ENCODE measurements at regions not wholly inside any gene's neighbourhood (a gene's known extent, or its start where the extent isn't known, plus 50 kb on each side); places are given as distances from the start of the nearest gene placed in this dataset.

DNA sequence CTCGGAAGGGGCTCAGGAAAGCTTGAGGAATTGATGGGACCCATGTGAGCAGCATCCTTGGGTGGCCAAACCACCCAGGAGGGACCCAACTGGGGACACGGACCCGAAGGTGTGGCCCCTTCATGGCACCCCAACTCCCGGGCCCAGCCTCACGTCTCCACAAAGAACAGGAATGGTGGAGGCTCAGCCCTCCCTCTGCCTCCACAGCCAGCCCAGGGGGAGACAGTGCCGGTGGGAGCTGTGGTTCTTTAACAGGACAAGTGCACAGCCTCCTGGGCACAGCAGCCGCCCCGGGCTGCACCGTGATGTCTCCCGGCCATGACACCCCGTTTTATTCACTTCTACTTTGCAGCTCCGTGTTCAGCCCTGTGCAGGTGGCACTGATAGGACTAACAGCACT, 587.2 kb downstream of the BRD1 start:
- no peak for DNase-seq

DNA sequence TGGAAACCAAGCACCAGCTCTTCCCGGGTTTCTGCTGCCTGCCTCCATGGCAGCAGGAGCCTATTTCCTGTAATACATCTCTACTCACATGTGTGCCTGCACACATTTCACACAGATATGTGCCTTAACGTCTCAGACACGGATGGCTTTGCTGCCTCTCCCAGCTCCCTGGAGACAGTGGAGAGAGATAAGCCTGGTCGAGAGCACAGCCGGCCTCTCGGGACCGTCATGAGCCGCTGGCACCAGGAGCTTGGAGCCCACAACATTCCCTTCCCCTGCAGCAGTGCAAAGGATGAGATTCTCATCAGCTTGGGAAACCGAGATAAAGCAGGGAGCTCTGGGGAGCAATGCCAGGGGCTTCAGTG, 587.7 kb downstream of the BRD1 start:
- no peak for DNase-seq

DNA sequence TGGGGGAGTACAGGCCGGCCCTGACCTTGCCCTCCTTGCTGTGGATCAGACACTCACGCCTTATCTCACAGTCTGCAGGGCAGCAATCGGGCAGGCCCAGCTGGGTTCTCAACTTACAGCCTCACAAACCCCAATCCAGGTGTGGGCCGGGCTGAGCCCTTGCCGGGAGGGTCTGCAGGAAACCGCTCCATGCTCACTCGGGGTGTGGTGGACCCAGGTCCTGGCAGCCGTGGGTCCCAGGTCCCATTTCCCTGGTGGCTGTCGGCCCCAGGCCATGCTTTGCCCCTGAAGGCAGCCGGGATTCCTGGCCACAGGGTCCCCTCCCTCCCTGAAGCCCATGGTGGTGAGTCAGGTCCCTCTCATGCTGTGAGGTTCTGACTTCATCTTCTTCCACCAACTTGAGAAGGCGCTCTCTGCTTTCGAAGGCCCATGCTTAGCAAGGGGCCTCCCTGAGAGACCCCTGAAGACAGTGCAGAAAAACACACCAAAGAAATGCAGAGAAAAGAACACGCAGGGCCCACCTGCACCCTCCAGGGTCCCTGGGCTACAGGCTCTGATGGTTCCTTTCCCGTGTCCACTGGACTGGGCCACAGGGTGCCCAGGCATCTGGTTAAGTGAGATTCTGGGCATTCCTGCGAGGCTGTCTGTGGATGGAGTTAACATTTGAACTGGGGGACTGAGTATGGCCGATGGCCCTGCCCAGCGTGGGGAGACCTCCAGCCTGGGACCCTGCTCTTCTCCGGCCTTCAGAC, 588.2 kb downstream of the BRD1 start:
- DNase-seq: no peak

DNA sequence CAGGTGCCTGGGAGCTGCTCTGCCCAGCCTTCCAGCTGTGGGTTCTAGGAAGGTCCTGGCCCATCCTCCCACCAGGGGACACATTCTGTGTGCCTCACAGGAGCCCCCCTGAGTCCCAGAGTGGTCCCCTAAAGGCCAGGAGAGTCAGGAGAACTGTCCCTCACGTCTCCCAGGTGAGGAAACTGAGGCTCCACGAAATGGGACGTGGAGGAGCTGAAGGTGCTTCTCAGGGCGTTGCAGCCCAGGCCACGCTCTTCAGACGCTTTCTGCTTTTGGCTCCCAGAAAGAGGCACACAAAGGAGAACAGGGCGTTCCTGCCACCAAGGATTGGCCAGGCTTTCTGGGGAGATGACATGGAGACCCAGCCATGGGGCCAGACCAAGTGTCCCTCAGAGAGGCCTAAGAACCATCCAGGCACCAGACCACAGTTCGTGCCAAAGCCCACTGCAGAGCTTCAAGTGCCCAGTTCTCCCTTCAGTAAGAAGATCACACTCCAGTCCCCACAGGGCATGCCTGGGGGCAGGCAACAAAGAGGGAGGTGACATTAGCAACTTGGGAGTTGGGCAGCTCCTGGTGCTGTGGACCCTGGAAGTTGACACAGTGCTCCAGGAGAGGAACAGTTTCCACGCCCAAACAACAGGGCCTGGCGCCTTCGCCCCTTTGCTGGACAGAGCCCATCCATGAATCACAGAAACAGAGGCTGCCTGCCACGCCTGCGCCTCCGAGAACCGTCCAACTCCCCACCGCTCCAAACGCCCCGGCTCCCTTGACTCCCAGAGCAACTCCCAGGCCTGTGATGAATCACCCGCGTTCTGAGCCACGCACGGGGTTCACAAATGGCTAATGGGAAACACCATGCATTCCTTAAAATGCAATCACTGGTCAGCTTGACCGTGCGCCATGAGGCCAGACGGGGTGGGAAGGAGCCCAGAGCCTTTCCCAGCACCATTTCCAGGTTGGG, 589.2 kb downstream of the BRD1 start:
- no peak for DNase-seq

DNA sequence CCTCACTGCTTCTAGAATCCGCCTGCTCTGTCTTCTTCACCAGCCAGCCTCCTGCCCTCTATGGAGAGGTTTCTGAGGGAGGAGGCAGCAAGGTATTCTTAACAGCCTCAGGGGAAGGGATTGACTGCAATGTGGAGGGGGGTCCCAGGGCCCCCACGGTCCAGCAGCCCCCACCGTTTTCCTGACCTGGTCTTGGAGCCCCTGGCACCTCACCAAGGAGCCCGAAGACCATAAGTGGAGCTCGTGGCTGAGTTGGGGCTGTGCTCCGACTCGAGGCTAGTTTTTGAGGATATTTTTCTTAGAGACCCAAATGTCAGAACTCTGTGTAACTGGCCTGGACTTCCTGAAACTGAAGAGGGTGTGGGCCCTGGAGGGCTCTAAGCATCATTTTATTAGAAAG, 590.0 kb downstream of the BRD1 start:
- no peak for DNase-seq

DNA sequence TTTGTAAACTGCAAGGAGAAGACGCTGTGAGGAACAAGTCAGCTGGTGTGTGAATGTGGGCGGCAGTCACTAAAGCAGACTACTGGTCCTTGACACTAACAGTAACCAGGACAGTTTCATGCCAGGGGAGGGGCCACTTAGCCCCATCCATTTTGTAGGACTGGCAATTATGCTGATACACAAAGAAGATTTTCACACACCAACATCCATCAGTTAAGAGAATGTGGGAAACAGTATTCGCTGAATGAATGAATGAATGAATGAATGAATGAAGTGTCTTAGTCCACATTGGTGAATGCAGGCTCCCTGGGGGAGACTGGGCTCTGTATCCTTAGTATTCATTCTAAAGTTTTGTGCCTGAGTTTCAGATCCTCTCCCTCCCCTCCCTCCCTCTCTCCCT, 590.4 kb downstream of the BRD1 start:
- DNase-seq: no peak

DNA sequence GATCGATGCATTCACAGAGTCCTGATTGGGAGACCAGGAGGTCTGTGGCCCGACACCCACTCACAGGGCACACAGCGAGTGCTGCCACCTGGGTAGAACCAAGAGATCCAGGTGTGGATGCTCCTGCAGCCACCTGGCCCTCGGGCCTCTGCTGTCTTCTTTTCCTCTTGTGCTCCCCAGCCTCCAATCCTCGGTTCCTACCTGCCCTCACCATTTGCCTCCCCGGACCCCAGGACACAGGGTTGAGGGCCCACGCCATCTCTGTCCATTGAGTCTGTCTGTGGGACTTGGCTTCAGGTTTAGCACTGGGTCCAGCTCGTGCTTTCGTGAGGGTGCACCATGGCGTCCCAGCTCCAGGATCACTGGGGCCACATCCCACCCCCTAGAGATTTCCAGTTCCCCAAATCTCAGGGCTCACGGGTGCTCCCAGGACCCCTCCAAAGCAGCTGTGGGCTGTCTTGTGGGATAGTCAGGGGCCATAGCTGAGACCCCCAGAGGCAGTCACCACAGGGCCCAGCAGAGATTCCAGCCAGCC, 591.1 kb downstream of the BRD1 start:
- no peak for DNase-seq

DNA sequence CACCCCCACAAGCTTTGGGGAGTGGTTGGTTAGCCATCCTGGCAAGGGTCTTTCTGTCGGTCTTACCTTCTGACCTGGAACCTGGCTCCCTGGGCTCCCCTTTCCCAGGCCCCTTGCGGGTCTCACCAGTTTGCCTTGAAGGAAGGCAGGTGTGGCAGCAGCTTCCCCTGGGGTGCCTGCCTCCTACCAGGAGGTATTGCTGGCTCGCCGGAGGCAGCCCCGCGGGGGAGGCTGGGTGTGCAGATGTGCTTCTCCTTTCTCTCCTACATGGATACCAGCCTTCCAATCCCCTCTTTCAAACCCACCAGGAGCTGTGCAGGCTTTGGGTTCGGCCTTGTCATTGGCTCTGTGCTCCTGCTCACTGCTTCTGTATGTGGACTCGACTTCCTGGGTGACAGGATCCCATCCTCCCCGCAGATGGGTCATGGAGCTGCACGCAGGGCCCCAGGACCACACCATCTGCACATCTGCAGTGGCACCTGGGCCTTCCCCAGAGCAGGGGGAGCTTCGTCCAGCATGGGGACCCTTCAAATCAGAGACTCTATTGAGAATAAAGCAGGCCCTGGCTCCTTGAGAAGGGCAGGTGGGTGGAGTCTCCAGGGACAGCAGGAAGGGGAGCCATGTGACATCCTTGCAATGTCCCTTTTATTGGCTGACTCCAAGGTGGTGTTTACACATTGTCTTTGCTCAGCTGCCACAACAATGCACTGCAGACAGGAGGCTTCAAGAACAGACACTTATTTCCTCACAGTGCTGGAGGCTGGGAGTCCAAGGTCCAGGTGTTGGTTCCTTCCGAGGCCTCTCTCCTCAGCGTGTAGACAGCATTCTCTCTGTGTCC, 592.0 kb downstream of the BRD1 start:
- DNase-seq: no peak

DNA sequence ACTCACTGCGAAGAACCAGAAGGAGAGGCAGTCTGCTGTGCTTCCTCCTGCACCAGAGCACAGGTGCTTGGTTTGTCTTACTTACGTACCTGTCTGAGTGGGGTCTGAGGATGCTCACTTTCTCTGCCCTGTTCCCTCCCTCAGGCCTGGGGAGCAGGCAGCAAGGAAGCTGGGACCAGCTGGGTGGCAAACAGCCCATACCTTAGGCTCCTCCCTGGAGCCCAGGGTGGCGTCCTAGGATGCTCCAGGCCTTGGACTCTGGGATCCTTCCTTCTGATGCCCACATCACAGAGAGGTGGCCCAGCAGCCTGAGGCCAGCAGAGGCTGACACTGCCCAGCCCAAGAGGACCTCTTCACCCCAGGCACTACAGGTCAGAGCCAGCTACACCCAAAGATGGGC, 593.2 kb downstream of the BRD1 start:
- DNase-seq: no peak

DNA sequence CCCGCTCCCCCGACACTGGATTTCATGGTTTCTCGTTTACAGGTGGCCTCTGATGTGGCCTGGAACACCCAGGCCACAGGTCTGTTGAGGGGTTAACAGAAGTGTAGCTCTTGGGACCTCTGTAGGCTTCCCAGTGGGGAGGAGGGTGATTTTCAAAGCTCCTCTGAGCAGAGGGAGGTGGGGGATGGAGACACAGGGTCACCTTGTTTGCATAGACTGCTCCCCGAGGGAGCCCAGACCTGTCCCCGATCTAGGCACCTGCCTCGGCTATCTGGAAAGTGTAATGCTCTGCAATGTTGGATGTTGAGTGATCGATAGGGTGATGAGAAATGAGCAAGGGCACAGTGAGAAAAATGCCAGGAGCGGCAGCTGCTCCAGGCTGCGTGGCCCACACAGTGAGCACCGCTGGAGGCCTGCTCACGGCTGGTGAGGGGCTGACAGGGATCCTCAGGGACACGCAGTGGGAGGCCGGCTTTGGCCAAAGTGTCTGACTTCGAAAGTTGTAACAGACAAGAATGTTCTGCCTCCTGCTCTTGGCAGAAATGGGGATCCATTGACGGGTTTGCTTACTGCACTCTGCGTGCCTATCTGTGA, 594.1 kb downstream of the BRD1 start:
- no peak for DNase-seq

DNA sequence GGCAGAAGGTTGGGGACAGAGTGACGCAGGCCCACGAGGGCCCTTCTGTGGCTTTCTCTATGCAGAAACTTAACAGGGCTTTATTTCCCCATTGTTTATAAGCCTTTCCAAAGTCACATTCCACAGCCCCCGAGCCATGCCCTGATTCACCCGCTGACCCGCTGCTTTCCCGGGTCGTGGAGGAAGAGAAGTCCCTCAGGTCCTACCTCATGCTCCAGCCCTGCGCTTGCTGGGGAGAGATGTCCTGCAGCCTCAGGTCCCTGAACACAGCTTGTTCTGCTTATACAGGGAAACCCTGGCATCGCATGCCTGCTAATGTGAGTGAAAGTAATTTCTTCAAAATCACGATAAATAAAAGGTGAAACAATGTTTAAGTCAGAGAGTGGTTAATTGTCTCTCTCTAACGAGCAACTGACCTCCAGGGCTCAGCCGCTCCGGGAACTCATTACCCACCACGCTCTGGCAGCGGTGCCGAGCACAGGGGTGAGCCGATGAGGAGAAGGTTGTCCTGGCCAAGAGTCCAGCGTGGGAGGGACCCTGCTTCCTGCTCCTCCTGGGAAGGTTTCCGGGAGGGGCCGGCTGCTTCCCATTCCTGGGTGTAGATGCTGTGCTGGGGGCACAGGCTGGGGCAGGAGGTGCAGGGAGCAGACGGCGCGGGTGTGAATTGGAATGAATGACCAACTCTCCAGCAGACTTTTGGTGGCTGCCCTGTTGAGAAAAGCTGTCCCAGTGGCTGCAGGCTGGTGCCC, 595.2 kb downstream of the BRD1 start:
- no peak for DNase-seq

DNA sequence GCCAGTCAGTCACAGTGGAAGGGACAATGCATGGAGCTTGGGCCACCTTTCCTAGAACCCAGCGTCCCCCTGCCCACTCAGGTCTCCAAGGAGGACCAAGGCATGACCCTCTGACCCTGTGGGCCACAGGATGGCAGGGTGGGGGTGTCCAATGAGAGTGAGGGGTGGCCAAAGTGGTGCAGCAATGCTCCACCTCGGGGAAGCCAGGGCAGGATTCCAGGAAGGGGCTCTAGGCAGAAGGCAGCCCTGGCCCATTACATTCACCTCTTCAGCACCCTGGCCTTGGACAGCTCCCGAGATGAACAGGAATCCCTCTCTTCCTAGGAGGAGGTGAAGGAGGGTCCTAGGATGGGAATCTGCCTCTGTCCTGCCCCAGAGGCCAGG, 597.5 kb downstream of the BRD1 start:
- no peak for DNase-seq

DNA sequence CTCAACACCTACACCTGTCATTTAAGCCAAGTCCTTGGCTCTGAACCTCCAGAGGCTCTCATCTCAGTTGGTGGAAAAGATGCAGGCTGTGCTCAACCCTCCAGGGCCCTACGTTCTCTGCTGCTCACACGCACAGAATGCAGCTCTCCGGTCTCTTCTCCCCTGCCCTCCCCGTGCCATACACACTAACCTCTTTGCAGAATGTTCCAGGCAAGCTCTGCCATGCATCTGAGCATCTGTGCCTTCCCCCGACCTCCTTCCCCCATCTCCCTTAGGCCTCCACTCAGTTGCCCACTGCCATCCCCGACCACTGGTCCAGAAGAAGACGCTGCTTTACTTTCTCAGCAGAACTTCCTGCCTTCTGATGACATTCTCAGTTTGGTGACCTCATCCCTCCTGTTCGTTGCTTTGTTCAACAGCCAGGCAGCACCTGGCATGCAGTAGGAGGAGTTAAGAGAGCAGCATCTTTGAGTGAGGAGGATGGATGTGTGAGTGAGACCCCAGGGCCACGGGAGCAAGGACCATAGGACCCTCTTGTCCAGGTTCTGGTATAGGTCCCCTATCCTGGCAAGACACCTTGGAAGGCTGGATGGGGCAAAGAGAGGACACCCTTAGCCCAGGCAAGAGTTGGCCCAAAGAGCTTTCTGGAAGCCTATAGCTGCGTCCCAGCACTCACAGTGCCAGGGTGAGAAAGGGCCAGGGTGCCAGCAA, 598.0 kb downstream of the BRD1 start:
- DNase-seq: no peak

DNA sequence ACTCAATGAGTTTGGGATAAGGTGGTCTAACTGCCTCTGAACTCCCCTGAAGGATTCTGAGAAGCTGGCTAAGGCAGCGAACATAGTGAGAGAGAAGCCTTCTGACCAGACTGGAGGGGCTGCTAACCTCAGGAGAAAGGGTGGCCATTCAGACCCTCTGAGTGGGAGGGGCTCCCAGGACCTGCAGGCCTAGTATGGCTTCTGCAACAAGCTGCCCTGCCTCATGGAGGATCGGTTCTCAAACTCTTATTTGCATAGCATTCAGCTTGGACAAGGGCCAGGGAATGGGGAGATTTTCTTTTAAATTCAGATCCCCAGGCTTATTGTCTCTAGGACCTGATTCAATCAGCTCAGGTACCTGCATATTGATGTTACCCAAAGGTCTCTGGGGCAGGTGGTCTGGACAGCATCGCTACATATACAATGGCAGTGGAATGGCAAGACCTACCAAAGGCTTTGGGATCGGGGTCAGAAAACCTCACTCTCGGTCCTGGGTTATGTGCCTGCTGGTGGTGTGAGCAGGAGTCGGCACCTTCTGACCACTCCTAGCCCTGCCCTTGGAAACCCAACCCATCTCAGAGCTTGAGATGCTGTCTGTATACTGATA, 599.1 kb downstream of the BRD1 start:
- no peak for DNase-seq

DNA sequence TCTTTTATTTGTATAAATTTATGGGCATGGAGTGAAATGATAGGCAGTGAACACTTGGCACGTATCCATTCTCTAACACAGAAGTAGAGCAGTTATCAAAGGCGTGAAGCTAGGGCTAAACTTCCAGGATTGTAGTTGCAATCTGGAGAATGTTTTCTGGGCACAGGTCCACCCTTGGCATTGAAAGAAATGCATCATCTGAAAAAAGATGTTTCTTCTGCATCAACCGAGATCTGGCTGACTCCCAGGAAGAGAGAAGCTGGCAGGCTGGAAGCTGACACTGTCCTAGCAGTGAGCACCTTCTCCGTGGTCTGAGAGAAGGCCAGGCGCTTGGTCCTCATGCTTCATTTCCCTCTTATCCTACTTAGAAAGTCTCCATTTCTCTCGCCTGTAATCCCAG, 600.0 kb downstream of the BRD1 start:
- no peak for DNase-seq

DNA sequence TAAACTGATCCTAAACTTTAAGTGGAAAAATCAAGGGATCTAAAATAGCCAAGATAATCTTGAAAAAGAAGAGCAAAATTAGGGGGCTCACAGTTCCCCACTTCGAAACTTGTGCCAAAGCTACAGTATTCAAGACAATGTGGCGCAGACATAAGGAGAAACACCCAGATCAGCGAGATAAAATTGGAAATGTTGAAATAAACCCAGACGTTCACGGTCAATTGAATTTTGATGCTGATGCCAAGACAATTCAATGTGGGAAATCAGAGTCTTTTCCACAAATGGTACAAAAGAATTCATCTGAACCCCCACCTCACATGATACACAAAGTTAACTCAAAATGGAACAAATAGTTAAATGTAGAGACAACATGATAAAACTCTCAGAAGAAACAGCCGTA, 601.6 kb downstream of the BRD1 start:
- DNase-seq: no peak

DNA sequence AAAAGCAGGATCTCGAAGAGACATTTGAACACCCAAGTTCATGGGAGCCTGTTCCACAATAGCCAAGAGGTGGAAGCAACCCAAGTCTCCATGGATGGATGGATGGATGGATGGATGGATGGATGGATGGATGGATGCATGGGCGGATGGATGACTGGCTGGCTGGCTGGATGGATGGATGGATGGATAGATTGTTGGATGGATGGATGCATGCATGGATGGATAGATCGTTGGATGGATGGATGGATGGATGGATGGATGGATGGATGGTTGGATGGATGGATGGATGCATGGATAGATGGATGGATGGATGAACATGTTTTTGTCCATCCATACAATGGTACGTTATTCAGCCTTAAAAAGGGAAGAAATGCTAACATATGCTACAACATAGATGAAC, 603.4 kb downstream of the BRD1 start:
- DNase-seq: no peak

DNA sequence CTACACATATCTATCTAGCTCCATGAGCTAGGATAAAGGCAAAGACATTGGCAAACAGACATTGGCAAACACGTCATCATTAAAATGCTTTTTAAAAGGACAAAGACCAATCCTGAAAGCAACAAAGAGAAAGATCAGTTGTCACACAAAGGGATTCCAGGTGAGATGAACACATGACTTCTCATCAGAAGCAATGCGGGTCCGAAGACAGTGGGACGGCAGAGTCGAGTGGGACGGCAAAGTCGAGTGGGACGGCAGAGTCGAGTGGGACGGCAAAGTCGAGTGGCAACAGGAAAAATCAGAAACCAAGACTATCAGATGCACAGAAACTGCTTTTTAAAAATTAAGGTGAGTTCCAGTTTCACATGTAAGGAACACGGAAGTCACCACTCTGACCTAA, 609.5 kb downstream of the BRD1 start:
- DNase-seq: no peak

DNA sequence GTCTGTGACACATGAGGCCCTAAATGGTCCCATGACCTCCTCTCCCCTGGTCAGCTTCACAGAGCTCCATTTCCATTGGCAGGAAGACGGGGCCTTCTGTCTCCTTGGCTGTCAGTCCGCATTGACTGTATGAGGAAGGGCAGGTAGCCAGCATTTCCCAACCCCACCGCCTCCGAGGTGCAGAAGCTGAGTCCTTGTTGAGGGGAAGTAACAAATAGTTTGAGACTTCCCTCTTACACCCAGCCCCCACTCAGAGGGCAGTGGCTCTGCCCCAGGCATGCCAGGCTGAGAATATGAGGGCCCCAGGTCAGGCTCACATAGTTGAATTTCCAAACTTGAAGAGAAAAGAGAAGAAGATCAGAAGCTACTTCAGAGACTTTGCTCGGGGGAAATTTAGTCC, 611.1 kb downstream of the BRD1 start:
- DNase-seq: no peak

DNA sequence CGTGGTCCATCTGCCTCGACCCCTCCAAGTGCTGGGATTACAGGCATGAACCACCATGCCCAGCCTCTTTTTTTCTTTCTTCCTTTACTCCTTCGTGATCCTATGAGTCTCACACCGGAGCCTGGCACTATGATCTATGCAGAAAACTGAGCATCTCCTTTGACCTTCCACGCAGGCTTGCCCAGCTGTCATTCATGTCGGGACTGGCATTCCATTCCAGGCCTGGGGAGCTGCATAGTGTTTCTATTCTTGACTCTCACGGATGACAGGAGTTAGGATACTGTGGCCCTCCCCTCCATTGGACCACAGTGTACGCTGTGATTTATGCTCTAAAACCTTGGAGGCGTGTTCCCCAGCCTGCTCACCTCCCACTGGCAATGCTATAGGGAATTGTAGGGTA, 611.8 kb downstream of the BRD1 start:
- DNase-seq: no peak

DNA sequence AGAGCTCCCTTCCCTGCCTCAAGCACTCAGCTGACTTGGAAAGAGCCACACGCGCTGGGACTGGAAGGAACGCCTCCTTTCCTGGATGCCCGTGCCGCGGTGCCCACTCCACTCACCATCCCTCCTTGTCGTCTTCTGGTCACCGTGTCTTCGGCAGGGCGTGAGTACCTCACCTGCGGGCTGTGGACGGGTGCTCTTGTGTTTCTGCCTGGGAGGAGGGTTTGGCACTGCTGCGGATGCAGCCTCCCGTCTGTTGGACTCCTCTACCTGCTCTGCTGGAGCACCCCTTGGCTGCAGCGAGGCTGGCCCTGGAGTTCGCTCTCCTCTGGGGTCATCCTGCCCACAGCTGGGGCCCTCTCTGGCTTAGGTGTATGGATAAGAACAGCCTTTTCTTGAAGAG, 612.7 kb downstream of the BRD1 start:
- no peak for DNase-seq

Measured in inflammatory macrophage treated with lipopolysaccharide for 4 hours (primary cell).